GM19240 (cell line): ENCODE measurements at regions not wholly inside any gene's neighbourhood (a gene's known extent, or its start where the extent isn't known, plus 50 kb on each side); places are given as distances from the start of the nearest gene placed in this dataset.
"Not testable (repeated sequence)": the region's sequence is repeated elsewhere in the genome, so short reads cannot be mapped to it uniquely, and the experiment has no call there.

Experiments
- DNase-seq: peaks from one replicate; pipeline ENCODE4 v3.0.0; 2011; ENCODE audit warnings: low spot score; ENCODE audit not compliant: insufficient read length

- DNase-seq: no peak
Observed at GRCh38 chr10:21406595-21407193, 118.8 kb downstream of the SKIDA1 start.

GRCh38 chr10:21405981-21406380 is 119.5 kb downstream of the SKIDA1 start:
- no peak for DNase-seq

- DNase-seq: no peak
Observed at GRCh38 chr10:21403256-21404015, 122.0 kb downstream of the SKIDA1 start.

- no peak for DNase-seq
Observed at GRCh38 chr10:21402606-21403083, 122.8 kb downstream of the SKIDA1 start.

GRCh38 chr10:21401196-21401595 is 124.3 kb downstream of the SKIDA1 start:
- DNase-seq: no peak

GRCh38 chr10:21399392-21400035 is 126.0 kb downstream of the SKIDA1 start:
- no peak for DNase-seq

- DNase-seq: no peak
Observed at GRCh38 chr10:21398563-21399231, 126.8 kb downstream of the SKIDA1 start.

- no peak for DNase-seq
Observed at GRCh38 chr10:21396889-21397288, 128.6 kb downstream of the SKIDA1 start.

GRCh38 chr10:21393931-21394330 is 131.6 kb downstream of the SKIDA1 start:
- no peak for DNase-seq

- no peak for DNase-seq
Observed at GRCh38 chr10:21388589-21388988, 136.9 kb downstream of the SKIDA1 start.

- DNase-seq: no peak
Observed at GRCh38 chr10:21387868-21388267, 137.6 kb downstream of the SKIDA1 start.

GRCh38 chr10:21385996-21386585 is 139.4 kb downstream of the SKIDA1 start:
- no peak for DNase-seq

GRCh38 chr10:21385536-21385935 is 139.9 kb downstream of the SKIDA1 start:
- DNase-seq: no peak

GRCh38 chr10:21379143-21379542 is 146.3 kb downstream of the SKIDA1 start:
- no peak for DNase-seq

- DNase-seq: not testable (repeated sequence)
Observed at GRCh38 chr10:21375274-21375673, 150.2 kb downstream of the SKIDA1 start.

- not testable (repeated sequence) for DNase-seq
Observed at GRCh38 chr10:21373881-21374280, 151.6 kb downstream of the SKIDA1 start.

GRCh38 chr10:21372651-21373410 is 152.7 kb downstream of the SKIDA1 start:
- DNase-seq: no peak

- no peak for DNase-seq
Observed at GRCh38 chr10:21369697-21370096, 155.8 kb downstream of the SKIDA1 start.

GRCh38 chr10:21368728-21369425 is 156.6 kb downstream of the SKIDA1 start:
- DNase-seq: no peak

GRCh38 chr10:21368022-21368582 is 157.4 kb downstream of the SKIDA1 start:
- no peak for DNase-seq
